GM13976 (cell line): ENCODE measurements at regions not wholly inside any gene's neighbourhood (a gene's known extent, or its start where the extent isn't known, plus 50 kb on each side); places are given as distances from the start of the nearest gene placed in this dataset.

Experiments
- DNase-seq: peaks from one replicate; pipeline ENCODE4 v3.0.0; 2012; ENCODE audit warnings: low spot score
- in situ Hi-C: fragments of 300-500 bp; cut with MboI; formaldehyde crosslinking; loops from one replicate; pipeline ENCODE4 v1.12.0; 2022; ENCODE audit warnings: low sequenced_read_pairs, mixed read lengths, inconsistent platforms; ENCODE audit not compliant: unreplicated experiment
- TF ChIP-seq, protein P1 (sequence below): IDR thresholded peaks from 2 replicates; pipeline ENCODE4 v1.5.1; 2012; ENCODE audit warnings: borderline replicate concordance, mild to moderate bottlenecking; ENCODE audit not compliant: insufficient read depth; ENCODE audit errors: extremely low read depth, missing control alignments, control extremely low read depth

- in situ Hi-C loops: no loop called here
- TF ChIP-seq, protein P1, sequence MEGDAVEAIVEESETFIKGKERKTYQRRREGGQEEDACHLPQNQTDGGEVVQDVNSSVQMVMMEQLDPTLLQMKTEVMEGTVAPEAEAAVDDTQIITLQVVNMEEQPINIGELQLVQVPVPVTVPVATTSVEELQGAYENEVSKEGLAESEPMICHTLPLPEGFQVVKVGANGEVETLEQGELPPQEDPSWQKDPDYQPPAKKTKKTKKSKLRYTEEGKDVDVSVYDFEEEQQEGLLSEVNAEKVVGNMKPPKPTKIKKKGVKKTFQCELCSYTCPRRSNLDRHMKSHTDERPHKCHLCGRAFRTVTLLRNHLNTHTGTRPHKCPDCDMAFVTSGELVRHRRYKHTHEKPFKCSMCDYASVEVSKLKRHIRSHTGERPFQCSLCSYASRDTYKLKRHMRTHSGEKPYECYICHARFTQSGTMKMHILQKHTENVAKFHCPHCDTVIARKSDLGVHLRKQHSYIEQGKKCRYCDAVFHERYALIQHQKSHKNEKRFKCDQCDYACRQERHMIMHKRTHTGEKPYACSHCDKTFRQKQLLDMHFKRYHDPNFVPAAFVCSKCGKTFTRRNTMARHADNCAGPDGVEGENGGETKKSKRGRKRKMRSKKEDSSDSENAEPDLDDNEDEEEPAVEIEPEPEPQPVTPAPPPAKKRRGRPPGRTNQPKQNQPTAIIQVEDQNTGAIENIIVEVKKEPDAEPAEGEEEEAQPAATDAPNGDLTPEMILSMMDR: no peak
- DNase-seq: no peak
Measured at GRCh38 chr2:34664266-34664665, 1065.2 kb upstream of the FAM98A start.

DNA sequence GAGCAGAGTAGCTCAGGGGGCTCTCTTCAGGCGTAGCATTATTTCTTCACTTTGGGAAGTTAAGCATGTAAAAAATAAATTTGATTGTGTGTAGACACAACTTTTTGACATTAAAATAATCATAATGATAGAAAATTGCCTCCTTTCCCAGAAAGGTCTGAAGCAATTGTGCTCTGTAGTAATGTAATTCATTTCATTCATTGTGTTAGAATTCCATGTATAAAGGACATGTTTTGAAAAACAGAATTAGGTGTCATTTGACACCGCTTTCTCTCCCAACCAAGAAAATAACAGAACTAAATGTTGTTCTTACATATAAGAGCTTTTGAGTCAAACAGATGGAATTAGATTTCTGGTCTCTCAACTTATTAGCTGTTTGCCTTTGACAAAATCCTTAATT is 1064.2 kb upstream of the FAM98A start:
- DNase-seq: no peak
- in situ Hi-C loops: no loop called here
- TF ChIP-seq, protein P1: no peak

- TF ChIP-seq, protein P1: no peak
- DNase-seq: no peak
- in situ Hi-C loops: no loop called here
Measured at GRCh38 chr2:34660741-34661140, 1061.6 kb upstream of the FAM98A start.

DNA sequence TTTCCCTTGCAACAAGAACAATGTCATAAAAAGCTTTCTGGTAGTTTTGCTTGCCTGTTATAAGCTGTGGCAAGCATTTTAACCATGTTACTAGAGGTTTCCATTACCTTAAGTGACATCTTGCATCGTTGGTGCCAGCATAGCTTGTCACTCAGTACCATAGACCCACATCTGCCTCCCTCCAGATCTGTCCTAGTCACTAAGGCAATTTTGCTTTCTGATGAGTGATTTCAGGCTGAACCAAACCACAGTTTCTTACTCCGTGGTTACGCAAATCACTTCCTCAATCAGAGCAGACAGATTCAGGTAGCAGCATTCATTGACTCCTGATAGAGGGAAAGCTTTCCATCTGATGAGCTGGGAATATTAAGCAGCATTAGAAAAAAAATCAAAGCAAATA is 1057.5 kb upstream of the FAM98A start:
- TF ChIP-seq, protein P1: no peak
- no peak for DNase-seq
- in situ Hi-C loops: no loop called here

DNA sequence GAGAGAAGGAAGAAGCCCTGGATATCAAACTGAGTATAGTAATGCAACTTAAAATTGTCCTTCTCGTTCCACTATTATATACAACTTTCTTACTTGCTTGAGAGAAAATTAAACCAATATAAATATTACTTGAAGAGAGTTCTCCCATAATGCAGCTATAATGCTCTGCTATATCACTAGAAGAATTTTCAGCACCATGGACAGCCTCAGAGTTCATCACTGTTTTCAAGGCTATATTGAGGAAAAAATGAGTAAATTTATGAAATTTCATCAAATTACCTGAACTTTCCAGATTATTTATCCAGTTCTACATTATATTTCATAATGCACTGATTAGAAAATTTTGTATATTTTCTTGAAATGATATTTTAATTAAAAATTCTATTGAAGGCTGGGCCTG is 1053.5 kb upstream of the FAM98A start:
- DNase-seq: no peak
- TF ChIP-seq, protein P1: no peak
- in situ Hi-C loops: no loop called here

GRCh38 chr2:34646901-34647300 is 1047.8 kb upstream of the FAM98A start:
- DNase-seq: no peak
- TF ChIP-seq, protein P1: no peak
- in situ Hi-C loops: no loop called here

GRCh38 chr2:34632327-34632726 is 1033.2 kb upstream of the FAM98A start:
- no peak for DNase-seq
- TF ChIP-seq, protein P1: no peak

More at GRCh38 chr2:34632327-34632726, 1033.2 kb upstream of the FAM98A start:
- in situ Hi-C loops: no loop called here
